Upper lobe of left lung (tissue), 6 donors: ENCODE measurements at regions not wholly inside any gene's neighbourhood (a gene's known extent, or its start where the extent isn't known, plus 50 kb on each side); places are given as distances from the start of the nearest gene placed in this dataset.

ENCODE experiments used
- ATAC-seq, 2 donors: fragments of 200-7000 bp; cut with Tn5 transposase; one replicate each; pipeline ENCODE4 v1.9.1; 2022; ENCODE audit warnings: mild to moderate bottlenecking in 2 of 2, moderate library complexity in 2 of 2; ENCODE audit not compliant: low FRiP score in 2 of 2
- DNase-seq, 2 donors: peaks; one replicate each; pipeline ENCODE4 v3.0.0-alpha.2; 2019 to 2020
- H3K27ac ChIP-seq, 4 donors: fragments of 200-600 bp; sonication (generic); one replicate each; pipeline ENCODE4 v1.5.1; 2016 to 2019
- H3K27me3 ChIP-seq, 4 donors: fragments of 200-600 bp; sonication (generic); one replicate each; pipeline ENCODE4 v1.5.1; 2017 to 2019
- H3K36me3 ChIP-seq, 4 donors: fragments of 200-600 bp; sonication (generic); one replicate each; pipeline ENCODE4 v1.5.1; 2016 to 2019
- H3K4me1 ChIP-seq, 4 donors: fragments of 200-600 bp; sonication (generic); one replicate each; pipeline ENCODE4 v1.5.1; 2018 to 2019
- H3K4me3 ChIP-seq, 4 donors: fragments of 200-600 bp; sonication (generic); one replicate each; pipeline ENCODE4 v1.5.1; 2017 to 2019; ENCODE audit warnings: mild to moderate bottlenecking in 2 of 4, moderate library complexity in 1 of 4
- H3K9me3 ChIP-seq, 4 donors: fragments of 200-600 bp; sonication (generic); one replicate each; pipeline ENCODE4 v1.5.1; 2018 to 2019
- CTCF ChIP-seq, 6 experiments: fragments of 450-650 bp in 4 of 6; fragments of 200-600 bp in 2 of 6; sonication (generic) in 2 of 6; IDR thresholded peaks; one replicate each; pipeline ENCODE4 v1.5.1; 2016 to 2019; ENCODE audit warnings: antibody characterized with exemption in 6 of 6
- EP300 ChIP-seq, 4 donors: sonication (generic); formaldehyde crosslinking; IDR thresholded peaks; one replicate each; pipeline ENCODE4 v1.5.1; 2017; ENCODE audit warnings: antibody characterized with exemption in 4 of 4, control low read depth in 2 of 4
- POLR2A ChIP-seq, 4 donors: fragments of 450-650 bp; IDR thresholded peaks; one replicate each; pipeline ENCODE4 v1.5.1; 2016 to 2017; ENCODE audit warnings: antibody characterized with exemption in 4 of 4, mild to moderate bottlenecking in 2 of 4
- POLR2AphosphoS5 ChIP-seq, 2 donors: sonication (generic); formaldehyde crosslinking; IDR thresholded peaks; one replicate each; pipeline ENCODE4 v1.5.1; 2017; ENCODE audit warnings: antibody characterized with exemption in 2 of 2
- WGBS, 2 donors: methylation state at CpG; one replicate each; pipeline ENCODE4 v1.1.5; 2017 to 2018; 5-methylcytosine and 5-hydroxymethylcytosine counted together
- donor health status: DM: no; HTN: no; CAD: no; lungs with moderate emphysema.
- donor health status: DM: no; HTN: yes; CAD: no; lungs with severe emphysema.

DNA sequence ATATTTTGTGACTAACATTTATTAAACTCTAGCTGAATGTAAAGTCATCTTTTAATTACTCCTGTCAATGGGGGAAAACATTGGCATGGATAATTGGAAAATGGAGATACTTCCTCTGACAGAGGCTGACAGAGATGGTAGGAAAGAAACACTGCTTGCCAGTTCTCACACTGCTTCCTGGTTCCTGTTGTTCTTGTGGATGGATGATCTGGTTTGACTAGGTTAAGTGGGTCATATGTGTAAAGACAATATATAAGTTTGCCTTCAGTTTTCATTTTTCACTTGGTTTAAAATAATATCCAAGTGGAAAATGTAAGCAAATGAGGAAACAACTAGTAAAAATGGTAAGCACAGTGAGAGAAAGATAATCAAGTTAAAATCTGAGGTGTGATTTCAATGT is 188.8 kb upstream of the CWC22 start:
- Histone ChIP-seq H3K27me3 (no peaks in the 10 kb centered on the region), H3K9me3 (no peaks in the 10 kb centered on the region), H3K4me3 (no peak overlapping the region), H3K4me1 (no peaks in the 10 kb centered on the region), H3K36me3 (no peaks in the 10 kb centered on the region), H3K27ac (no peak overlapping the region)
- ATAC-seq (no peak), DNase-seq (no peak)
- TF ChIP-seq POLR2AphosphoS5 (IDR thresholded peaks at IDR 0.05) (no peak), POLR2A (IDR thresholded peaks at IDR 0.05) (no peak), EP300 (IDR thresholded peaks at IDR 0.05) (no peak), CTCF (IDR thresholded peaks at IDR 0.05) (no peak)

- H3K4me1 ChIP-seq: no peaks in the 10 kb centered on the region
- H3K36me3 ChIP-seq: no peaks in the 10 kb centered on the region
- H3K9me3 ChIP-seq: no peaks in the 10 kb centered on the region
- TF ChIP-seq POLR2A (IDR thresholded peaks at IDR 0.05): no peak
- TF ChIP-seq CTCF (IDR thresholded peaks at IDR 0.05): no peak
- TF ChIP-seq EP300 (IDR thresholded peaks at IDR 0.05): no peak
- TF ChIP-seq POLR2AphosphoS5 (IDR thresholded peaks at IDR 0.05): no peak
- H3K4me3 ChIP-seq: no peak overlapping the region
- 54 to 56% methylated on average over 11 of the region's 11 CpGs for WGBS, 2 donors
- ATAC-seq (no peak), DNase-seq (no peak)
- H3K27me3 ChIP-seq: no peaks in the 10 kb centered on the region
- H3K27ac ChIP-seq: no peak overlapping the region
Observed at GRCh38 chr2:180191432-180192124, 184.5 kb upstream of the CWC22 start.

DNA sequence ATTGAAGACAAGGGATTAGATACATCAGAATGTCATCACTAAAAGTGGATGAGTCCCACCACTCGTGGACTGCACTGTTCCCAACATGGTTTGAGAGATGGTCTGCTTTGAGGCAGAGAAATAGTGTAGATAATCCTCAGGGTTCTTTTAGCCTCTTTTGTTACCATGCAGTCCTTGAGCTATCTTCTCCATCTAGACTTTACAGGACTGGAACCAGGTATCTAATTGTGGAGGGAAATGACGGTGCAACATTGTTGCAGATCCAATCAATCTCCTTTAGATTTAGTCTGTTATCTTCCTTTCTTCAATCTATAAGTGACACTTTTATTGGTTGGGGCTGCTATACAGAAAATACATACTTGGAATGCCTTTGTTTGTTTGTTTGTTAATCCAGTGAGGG is 183.8 kb upstream of the CWC22 start:
- no peak overlapping the region for H3K27ac ChIP-seq
- no peak for TF ChIP-seq POLR2A (IDR thresholded peaks at IDR 0.05)
- TF ChIP-seq EP300 (IDR thresholded peaks at IDR 0.05): no peak
- TF ChIP-seq POLR2AphosphoS5 (IDR thresholded peaks at IDR 0.05): no peak
- no peak for TF ChIP-seq CTCF (IDR thresholded peaks at IDR 0.05)
- no peaks in the 10 kb centered on the region for H3K27me3 ChIP-seq
- DNase-seq (no peak), ATAC-seq (no peak)
- H3K9me3 ChIP-seq: no peaks in the 10 kb centered on the region
- no peak overlapping the region for H3K4me3 ChIP-seq
- WGBS, 2 donors: 84% methylated on average over 2 of the region's 2 CpGs
- H3K4me1 ChIP-seq: no peaks in the 10 kb centered on the region
- H3K36me3 ChIP-seq: no peaks in the 10 kb centered on the region

DNA sequence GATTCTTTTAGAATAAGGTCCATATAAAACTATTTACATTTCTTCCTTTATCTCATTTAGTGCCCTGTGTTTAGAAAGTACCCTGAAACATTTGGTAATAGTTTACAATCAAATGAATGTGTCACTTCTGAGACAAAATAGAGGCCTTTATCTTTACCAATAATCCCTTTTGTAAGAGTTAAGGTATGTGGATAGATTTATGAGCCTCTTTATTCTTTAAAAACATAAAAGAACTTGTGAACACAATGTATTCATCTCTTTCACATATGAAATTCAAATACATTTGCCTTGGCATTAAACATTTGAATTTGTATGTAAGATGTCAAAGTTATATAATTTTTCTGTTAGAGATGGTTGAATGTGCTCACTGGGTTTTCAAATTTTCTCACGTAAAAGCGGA is 180.5 kb upstream of the CWC22 start:
- Histone ChIP-seq H3K36me3 (no peaks in the 10 kb centered on the region), H3K27me3 (no peaks in the 10 kb centered on the region), H3K4me1 (no peaks in the 10 kb centered on the region), H3K27ac (no peak overlapping the region), H3K9me3 (no peaks in the 10 kb centered on the region), H3K4me3 (no peak overlapping the region)
- no peak for ATAC-seq
- no peak for DNase-seq
- WGBS, 2 donors: 64 to 65% methylated on average over 2 of the region's 2 CpGs
- TF ChIP-seq POLR2AphosphoS5 (IDR thresholded peaks at IDR 0.05) (no peak), POLR2A (IDR thresholded peaks at IDR 0.05) (no peak)

- no peak overlapping the region for H3K27ac ChIP-seq
- H3K4me3 ChIP-seq: no peak overlapping the region
- H3K9me3 ChIP-seq: no peaks in the 10 kb centered on the region
- TF ChIP-seq CTCF (IDR thresholded peaks at IDR 0.05) (no peak), POLR2AphosphoS5 (IDR thresholded peaks at IDR 0.05) (no peak), POLR2A (IDR thresholded peaks at IDR 0.05) (no peak), EP300 (IDR thresholded peaks at IDR 0.05) (no peak)
- DNase-seq (no peak), ATAC-seq (no peak)
- WGBS, 2 donors: 73 to 77% methylated on average over 2 of the region's 2 CpGs
- no peaks in the 10 kb centered on the region for H3K36me3 ChIP-seq
- H3K27me3 ChIP-seq: no peaks in the 10 kb centered on the region
- H3K4me1 ChIP-seq: no peaks in the 10 kb centered on the region
Observed at GRCh38 chr2:180184506-180184905, 177.4 kb upstream of the CWC22 start.
